Type B pancreatic cell (in vitro differentiated cells): ENCODE measurements at regions not wholly inside any gene's neighbourhood (a gene's known extent, or its start where the extent isn't known, plus 50 kb on each side); places are given as distances from the start of the nearest gene placed in this dataset.

Experiments
- DNase-seq: peaks from one replicate; pipeline ENCODE4 v3.0.0; 2021; ENCODE audit warnings: mixed read lengths; ENCODE audit not compliant: unreplicated experiment; ENCODE audit errors: extremely low spot score
- H3K27ac Mint-ChIP-seq: 2 replicates; pipeline ENCODE4 v1.8.0; 2021; ENCODE audit warnings: mild to moderate bottlenecking, mixed read lengths
- H3K27me3 Mint-ChIP-seq: 2 replicates; pipeline ENCODE4 v1.8.0; 2021; ENCODE audit warnings: mixed read lengths
- H3K36me3 Mint-ChIP-seq: 2 replicates; pipeline ENCODE4 v1.8.0; 2021; ENCODE audit warnings: mixed read lengths
- H3K4me1 Mint-ChIP-seq: one replicate; pipeline ENCODE4 v1.8.0; 2021; ENCODE audit warnings: mixed read lengths; ENCODE audit not compliant: unreplicated experiment
- H3K4me3 Mint-ChIP-seq: 2 replicates; pipeline ENCODE4 v1.8.0; 2021; ENCODE audit warnings: mild to moderate bottlenecking, mixed read lengths
- H3K9me3 Mint-ChIP-seq: 2 replicates; pipeline ENCODE4 v1.8.0; 2021; ENCODE audit warnings: mixed read lengths
- TF ChIP-seq, protein P1 (sequence below): fragments of 200-600 bp; sonication (generic); conservative IDR thresholded peaks from 2 replicates; pipeline ENCODE4 v1.5.0; 2021; ENCODE audit warnings: antibody characterized with exemption, mild to moderate bottlenecking

DNA sequence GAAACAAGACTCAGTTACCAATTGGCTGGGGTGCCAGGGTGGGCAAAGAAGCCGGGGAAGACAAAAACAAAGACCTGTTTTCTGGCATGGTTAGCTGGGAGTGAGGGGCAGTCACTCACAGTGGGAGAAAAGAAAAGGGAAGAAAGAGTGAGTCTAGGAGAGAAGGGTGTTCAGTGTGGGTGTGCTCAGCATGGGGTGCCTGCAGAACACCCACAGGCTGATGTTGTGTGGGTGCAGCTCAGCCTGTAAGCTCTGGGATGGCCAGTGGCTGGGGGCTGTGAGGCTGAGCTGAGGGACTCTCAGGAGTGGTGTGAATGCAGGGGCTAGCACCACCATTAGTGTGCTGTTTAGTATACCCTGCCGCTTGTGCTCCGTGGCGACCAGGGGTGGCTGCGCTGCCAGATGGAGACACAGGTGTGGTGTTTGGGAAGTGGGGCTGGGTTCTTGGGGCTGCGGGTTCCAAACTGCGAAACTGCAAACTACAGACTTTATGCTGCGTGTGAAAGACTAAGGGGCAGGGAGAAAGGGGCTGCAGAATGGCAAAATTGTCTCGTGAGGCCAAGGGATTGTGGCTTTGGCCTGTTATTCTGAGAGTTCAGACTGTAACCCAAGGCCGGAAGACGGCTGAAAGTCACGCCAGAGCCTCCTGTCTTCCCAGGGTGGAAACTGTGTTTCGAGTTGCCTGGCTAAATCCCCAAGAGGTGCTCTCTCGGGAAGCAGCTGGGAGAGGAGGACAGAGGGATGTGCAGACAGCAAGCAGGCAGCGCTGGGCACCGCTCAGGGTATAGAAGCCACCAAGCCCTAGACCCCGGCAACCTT is 156.3 kb downstream of the TTC32 start:
- H3K27ac Mint-ChIP-seq = no peak overlapping the region
- H3K4me1 Mint-ChIP-seq = peaks cover 12% of the 10 kb centered on the region
- DNase-seq = no peak

DNA sequence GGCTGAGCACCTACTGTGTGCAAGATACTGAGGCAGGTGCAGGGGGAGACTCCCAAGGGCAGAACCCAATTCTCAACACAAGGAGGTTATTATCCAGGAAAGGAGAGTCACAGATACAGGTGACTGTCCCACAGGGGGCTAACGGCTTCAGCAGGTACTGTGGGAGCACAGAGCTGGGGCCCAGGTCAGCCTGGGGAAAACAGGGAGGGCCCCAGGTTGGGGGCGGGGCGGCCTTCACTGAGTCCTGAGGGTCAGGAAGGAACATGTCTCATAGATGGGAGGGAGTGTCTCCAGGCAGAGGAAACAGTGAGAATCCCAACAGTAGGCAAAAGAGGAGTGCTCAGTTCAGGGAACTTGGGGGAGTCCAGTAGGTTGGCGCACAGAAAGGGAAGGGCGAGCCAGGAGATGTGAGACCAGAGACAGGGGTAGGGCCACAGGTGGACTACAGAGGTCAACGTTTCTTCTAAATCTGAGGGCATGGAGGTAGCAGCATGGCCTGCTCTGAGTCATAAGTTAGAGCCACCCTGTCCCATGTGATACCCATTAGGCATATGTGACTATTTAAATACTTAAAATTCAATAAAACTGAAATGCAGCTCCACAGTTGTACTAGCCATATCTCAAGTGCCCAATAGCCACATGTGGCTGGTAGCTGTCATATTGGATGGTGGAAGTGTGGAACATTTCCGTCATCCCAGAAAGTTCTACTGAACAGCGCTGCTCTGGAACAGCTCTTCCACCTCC is 157.2 kb downstream of the TTC32 start:
- H3K9me3 Mint-ChIP-seq = no peaks in the 10 kb centered on the region
- DNase-seq = no peak
- no peak overlapping the region for H3K27ac Mint-ChIP-seq
- TF ChIP-seq, protein P1, sequence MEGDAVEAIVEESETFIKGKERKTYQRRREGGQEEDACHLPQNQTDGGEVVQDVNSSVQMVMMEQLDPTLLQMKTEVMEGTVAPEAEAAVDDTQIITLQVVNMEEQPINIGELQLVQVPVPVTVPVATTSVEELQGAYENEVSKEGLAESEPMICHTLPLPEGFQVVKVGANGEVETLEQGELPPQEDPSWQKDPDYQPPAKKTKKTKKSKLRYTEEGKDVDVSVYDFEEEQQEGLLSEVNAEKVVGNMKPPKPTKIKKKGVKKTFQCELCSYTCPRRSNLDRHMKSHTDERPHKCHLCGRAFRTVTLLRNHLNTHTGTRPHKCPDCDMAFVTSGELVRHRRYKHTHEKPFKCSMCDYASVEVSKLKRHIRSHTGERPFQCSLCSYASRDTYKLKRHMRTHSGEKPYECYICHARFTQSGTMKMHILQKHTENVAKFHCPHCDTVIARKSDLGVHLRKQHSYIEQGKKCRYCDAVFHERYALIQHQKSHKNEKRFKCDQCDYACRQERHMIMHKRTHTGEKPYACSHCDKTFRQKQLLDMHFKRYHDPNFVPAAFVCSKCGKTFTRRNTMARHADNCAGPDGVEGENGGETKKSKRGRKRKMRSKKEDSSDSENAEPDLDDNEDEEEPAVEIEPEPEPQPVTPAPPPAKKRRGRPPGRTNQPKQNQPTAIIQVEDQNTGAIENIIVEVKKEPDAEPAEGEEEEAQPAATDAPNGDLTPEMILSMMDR = no peak
- peaks cover 13% of the 10 kb centered on the region for H3K27me3 Mint-ChIP-seq
- H3K36me3 Mint-ChIP-seq = no peaks in the 10 kb centered on the region
- peaks cover 12% of the 10 kb centered on the region for H3K4me1 Mint-ChIP-seq
- no peak overlapping the region for H3K4me3 Mint-ChIP-seq

More for the DNA sequence above, 156.3 kb downstream of the TTC32 start:
- no peaks in the 10 kb centered on the region for H3K36me3 Mint-ChIP-seq
- H3K27me3 Mint-ChIP-seq = peaks cover 17% of the 10 kb centered on the region
- H3K9me3 Mint-ChIP-seq = no peaks in the 10 kb centered on the region
- H3K4me3 Mint-ChIP-seq = no peak overlapping the region
- TF ChIP-seq, protein P1 = no peak

DNA sequence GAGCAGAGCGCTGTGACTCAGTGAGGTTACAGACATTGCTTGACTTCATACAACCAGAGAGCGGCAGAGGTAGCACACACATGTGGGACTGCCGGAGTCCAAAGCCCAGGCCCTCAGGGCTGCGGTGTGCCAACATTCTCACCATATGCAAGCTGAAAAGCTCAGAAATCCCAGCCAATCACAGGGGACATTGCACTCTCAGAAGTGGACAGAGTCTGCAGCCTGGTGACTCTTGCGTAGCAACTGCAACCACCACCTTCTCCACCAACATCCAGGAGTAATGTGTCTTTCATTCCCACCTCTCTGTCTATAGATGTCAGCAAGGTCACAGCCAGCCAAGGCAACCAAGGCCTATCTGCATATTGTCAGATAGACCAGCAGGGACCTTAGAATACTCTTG is 158.1 kb downstream of the TTC32 start:
- peaks cover 8% of the 10 kb centered on the region for H3K4me1 Mint-ChIP-seq

DNA sequence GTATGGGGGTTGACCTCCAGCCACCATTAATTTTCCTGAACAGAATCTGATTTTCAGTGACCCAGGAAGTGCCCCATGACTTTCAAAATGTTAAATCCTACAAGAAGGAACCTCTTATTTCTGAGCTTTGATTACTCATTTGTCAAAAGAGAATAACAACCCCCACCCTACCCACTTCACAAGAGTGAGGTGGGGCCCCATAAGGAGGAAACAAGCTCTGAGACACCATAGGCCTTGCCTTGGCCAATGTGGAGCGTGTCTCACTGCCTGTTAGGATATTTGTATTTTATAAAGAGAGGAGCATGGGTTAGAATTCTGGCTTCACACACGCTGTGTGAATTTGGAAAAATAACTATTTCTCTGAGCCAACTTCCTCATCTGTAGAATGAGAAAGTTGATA is 158.9 kb downstream of the TTC32 start:
- Mint-ChIP-seq H3K9me3 (no peaks in the 10 kb centered on the region), H3K27me3 (peaks cover 13% of the 10 kb centered on the region), H3K27ac (no peak overlapping the region), H3K4me3 (no peak overlapping the region), H3K36me3 (no peaks in the 10 kb centered on the region), H3K4me1 (peaks cover 4% of the 10 kb centered on the region)
- TF ChIP-seq, protein P1 = no peak
- DNase-seq = no peak

More for the DNA sequence above, 158.1 kb downstream of the TTC32 start:
- Mint-ChIP-seq H3K9me3 (no peaks in the 10 kb centered on the region), H3K36me3 (no peaks in the 10 kb centered on the region), H3K4me3 (no peak overlapping the region), H3K27me3 (peaks cover 13% of the 10 kb centered on the region), H3K27ac (no peak overlapping the region)
- TF ChIP-seq, protein P1 = no peak
- no peak for DNase-seq

DNA sequence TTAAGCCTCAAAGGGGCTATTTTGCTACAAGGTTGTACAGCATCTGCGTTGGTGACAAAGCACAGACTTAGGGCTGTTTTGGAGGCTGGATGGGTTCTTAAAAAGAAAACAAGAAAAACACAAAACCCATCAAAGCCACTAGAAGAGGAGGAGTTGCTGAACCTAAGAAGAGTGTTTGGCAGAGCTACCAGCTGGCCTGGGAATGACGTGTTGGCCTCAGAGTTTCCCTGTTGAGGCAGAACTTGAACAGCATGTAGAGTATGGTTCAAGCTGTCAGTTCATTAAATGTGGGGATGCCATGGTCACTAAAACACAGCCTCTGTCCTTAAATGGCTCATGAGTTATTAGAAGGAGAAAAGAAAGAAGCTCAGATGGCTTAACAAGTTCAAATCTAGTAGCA is 162.5 kb downstream of the TTC32 start:
- peaks cover 8% of the 10 kb centered on the region for H3K4me1 Mint-ChIP-seq
- no peaks in the 10 kb centered on the region for H3K36me3 Mint-ChIP-seq
- TF ChIP-seq, protein P1 = no peak
- no peak overlapping the region for H3K4me3 Mint-ChIP-seq
- H3K27me3 Mint-ChIP-seq = peaks cover 10% of the 10 kb centered on the region
- H3K27ac Mint-ChIP-seq = no peak overlapping the region
- DNase-seq = no peak
- peaks cover 5% of the 10 kb centered on the region for H3K9me3 Mint-ChIP-seq
